GM12878 (cell line): ENCODE measurements at regions not wholly inside any gene's neighbourhood (a gene's known extent, or its start where the extent isn't known, plus 50 kb on each side); places are given as distances from the start of the nearest gene placed in this dataset.
"Not testable (repeated sequence)": the region's sequence is repeated elsewhere in the genome, so short reads cannot be mapped to it uniquely, and the experiment has no call there.

ENCODE experiments used
- ATAC-seq: fragments of 200-7000 bp; cut with Tn5 transposase; 3 replicates; pipeline ENCODE4 v1.9.1; 2020; ENCODE audit warnings: mild to moderate bottlenecking, moderate library complexity
- BruUV-seq: library from RNA; stranded (reverse); fragments of 400-500 nt; replicated peaks from 2 replicates; lab custom pipeline; 2021; lab: Mats Ljungman, UMichigan
- CTCF ChIA-PET: fragments of 300-600 bp; sonication (Branson Sonifier 250); formaldehyde crosslinking; extraction: SDS; loops from one replicate; lab custom pipeline; 2021; ENCODE audit warnings: inconsistent platforms; lab: Yijun Ruan, JAX
- POLR2A ChIA-PET: fragments of 350-600 bp; formaldehyde crosslinking; extraction: SDS; loops from one replicate; lab custom pipeline; 2021; ENCODE audit warnings: inconsistent platforms; lab: Charles Lee
- RAD21 ChIA-PET: fragments of 300-600 bp; sonication (Branson Sonifier 250); formaldehyde crosslinking; loops from one replicate; lab custom pipeline; 2023; ENCODE audit warnings: antibody characterized with exemption; ENCODE audit not compliant: unreplicated experiment; lab: Charles Lee
- SMC1A ChIA-PET: fragments of 300-600 bp; sonication (Branson Sonifier 250); formaldehyde crosslinking; loops from one replicate; lab custom pipeline; 2023; ENCODE audit not compliant: unreplicated experiment, uncharacterized antibody; lab: Charles Lee
- DNase-seq: peaks from one replicate; pipeline ENCODE4 v3.0.0-alpha.2; 2011; ENCODE audit warnings: low read depth, low spot score
- FAIRE-seq: peaks from 3 replicates; lab custom pipeline; 2011; peaks lifted over from hg19 to GRCh38; lab: Jason Lieb, UNC
- H2AFZ ChIP-seq: 2 replicates; pipeline ENCODE4 v1.6.0; 2011; ENCODE audit warnings: low read depth, low read length, control low read depth; ENCODE audit not compliant: control insufficient read depth
- H3K27ac ChIP-seq: 2 replicates; pipeline ENCODE4 v1.5.1; 2011; ENCODE audit warnings: control low read depth; ENCODE audit not compliant: control insufficient read depth, insufficient read depth
- H3K27me3 ChIP-seq, 2 experiments: replicated peaks in 1 of 2; 2 replicates each; pipeline versions ENCODE4 v1.6.0 to v1.6.1; 2011; ENCODE audit warnings: low read length in 1 of 2; ENCODE audit not compliant: control insufficient read depth in 2 of 2, insufficient read depth in 2 of 2
- H3K36me3 ChIP-seq, 2 experiments: 2 replicates each; pipeline ENCODE4 v1.5.1; 2011; ENCODE audit warnings: low read length in 1 of 2; ENCODE audit not compliant: control insufficient read depth in 2 of 2, insufficient read depth in 2 of 2
- H3K4me1 ChIP-seq: 2 replicates; pipeline ENCODE4 v1.6.1; 2011; ENCODE audit warnings: mild to moderate bottlenecking, low read length, moderate library complexity, mixed read lengths; ENCODE audit not compliant: control insufficient read depth, insufficient read depth
- H3K4me2 ChIP-seq: 2 replicates; pipeline ENCODE4 v1.6.0; 2011; ENCODE audit warnings: control low read depth; ENCODE audit not compliant: control insufficient read depth, insufficient read depth
- H3K4me3 ChIP-seq: fragments of 200-600 bp; sonication (generic); 2 replicates; pipeline ENCODE4 v1.5.1; 2016
- H3K79me2 ChIP-seq: 2 replicates; pipeline ENCODE4 v1.6.0; 2011; ENCODE audit warnings: low read length; ENCODE audit not compliant: control insufficient read depth, insufficient read depth
- H3K9ac ChIP-seq: 2 replicates; pipeline ENCODE4 v1.8.0; 2011; ENCODE audit warnings: low read length, control low read depth, mixed read lengths; ENCODE audit not compliant: control insufficient read depth, insufficient read depth
- H3K9me3 ChIP-seq: replicated peaks from 3 replicates; pipeline ENCODE4 v1.5.1; 2011; ENCODE audit warnings: mild to moderate bottlenecking, low read length; ENCODE audit not compliant: control insufficient read depth, insufficient read depth
- H4K20me1 ChIP-seq: 2 replicates; pipeline ENCODE4 v1.6.0; 2011; ENCODE audit not compliant: control insufficient read depth, insufficient read depth
- EZH2 ChIP-seq: IDR thresholded peaks from 2 replicates; pipeline ENCODE4 v1.6.1; 2012; ENCODE audit warnings: low read depth, mild to moderate bottlenecking, control low read depth, inconsistent platforms, low read length, borderline replicate concordance; ENCODE audit not compliant: control insufficient read depth
- HDAC2 ChIP-seq: fragments of 200-600 bp; sonication (generic); IDR thresholded peaks from 2 replicates; pipeline ENCODE4 v1.6.1; 2017
- JUNB ChIP-seq: IDR thresholded peaks from 2 replicates; pipeline ENCODE4 v1.6.1; 2016; ENCODE audit warnings: antibody characterized with exemption, mild to moderate bottlenecking
- POLR2A ChIP-seq: IDR thresholded peaks from 2 replicates; pipeline ENCODE4 v1.6.1; 2011; ENCODE audit warnings: low read depth, mild to moderate bottlenecking, low read length
- POU2F2 ChIP-seq: IDR thresholded peaks from 3 replicates; pipeline ENCODE4 v1.6.1; 2011; ENCODE audit warnings: low read depth, mild to moderate bottlenecking, low read length, borderline replicate concordance
- RUNX3 ChIP-seq: IDR thresholded peaks from 2 replicates; pipeline ENCODE4 v1.6.1; 2012; ENCODE audit warnings: low read length, inconsistent platforms
- ZBED1 ChIP-seq: IDR thresholded peaks from 2 replicates; pipeline ENCODE4 v1.6.1; 2016; ENCODE audit warnings: borderline replicate concordance
- ZNF622 ChIP-seq: fragments of 450-650 bp; IDR thresholded peaks from 2 replicates; pipeline ENCODE4 v1.6.1; 2017; ENCODE audit warnings: mild to moderate bottlenecking, inconsistent platforms
- WGBS: methylation state at CpG from one replicate; pipeline ENCODE4 v1.1.6; 2016; ENCODE audit warnings: low lambda C conversion rate; ENCODE audit not compliant: insufficient replicate concordance, insufficient coverage; ENCODE audit errors: missing lambda C conversion rate; 5-methylcytosine and 5-hydroxymethylcytosine counted together
- in situ Hi-C: fragments of 300-500 bp; cut with MboI; formaldehyde crosslinking; loops from 9 replicates; pipeline ENCODE4 v1.14.3; 2018; ENCODE audit warnings: mixed read lengths
- intact Hi-C: fragments of 100-400 bp; cut with micrococcal nuclease; formaldehyde crosslinking; loops from one replicate; pipeline ENCODE4 v1.14.2; 2022; ENCODE audit not compliant: unreplicated experiment
- TF ChIP-seq, protein P1 (sequence below): fragments of 450-650 bp; IDR thresholded peaks from 2 replicates; pipeline ENCODE4 v1.6.1; 2017; ENCODE audit warnings: low read depth, mild to moderate bottlenecking, moderate library complexity
- TF ChIP-seq, protein P2 (sequence below): IDR thresholded peaks from 2 replicates; pipeline ENCODE4 v1.6.1; 2011; ENCODE audit warnings: low read depth, low read length, improper control_type of control experiment, borderline replicate concordance

GRCh38 chrX:116679544-116679943, 216.8 kb upstream of the CT83 start:
- ATAC-seq, RAD21 ChIA-PET, H3K4me2 ChIP-seq, H3K4me1 ChIP-seq, H2AFZ ChIP-seq, H3K27me3 ChIP-seq, H3K79me2 ChIP-seq, BruUV-seq, H3K9me3 ChIP-seq, H3K4me3 ChIP-seq, intact Hi-C loops, in situ Hi-C loops, FAIRE-seq, H3K9ac ChIP-seq, H3K36me3 ChIP-seq, H3K27ac ChIP-seq, POLR2A ChIA-PET, H4K20me1 ChIP-seq, DNase-seq: not testable (repeated sequence)
- CTCF ChIA-PET = interaction anchor here (0.6 kb wide), 1 partner anchor 141 kb away, joined by 4 read pairs; no protein-coding TSS in a partner anchor
- WGBS = 0% methylated on average over 7 of the region's 7 CpGs
- SMC1A ChIA-PET = interaction anchor here (0.6 kb wide), 2 partner anchors 269 to 416 kb away, joined by 3 to 4 read pairs; no protein-coding TSS in a partner anchor

DNA sequence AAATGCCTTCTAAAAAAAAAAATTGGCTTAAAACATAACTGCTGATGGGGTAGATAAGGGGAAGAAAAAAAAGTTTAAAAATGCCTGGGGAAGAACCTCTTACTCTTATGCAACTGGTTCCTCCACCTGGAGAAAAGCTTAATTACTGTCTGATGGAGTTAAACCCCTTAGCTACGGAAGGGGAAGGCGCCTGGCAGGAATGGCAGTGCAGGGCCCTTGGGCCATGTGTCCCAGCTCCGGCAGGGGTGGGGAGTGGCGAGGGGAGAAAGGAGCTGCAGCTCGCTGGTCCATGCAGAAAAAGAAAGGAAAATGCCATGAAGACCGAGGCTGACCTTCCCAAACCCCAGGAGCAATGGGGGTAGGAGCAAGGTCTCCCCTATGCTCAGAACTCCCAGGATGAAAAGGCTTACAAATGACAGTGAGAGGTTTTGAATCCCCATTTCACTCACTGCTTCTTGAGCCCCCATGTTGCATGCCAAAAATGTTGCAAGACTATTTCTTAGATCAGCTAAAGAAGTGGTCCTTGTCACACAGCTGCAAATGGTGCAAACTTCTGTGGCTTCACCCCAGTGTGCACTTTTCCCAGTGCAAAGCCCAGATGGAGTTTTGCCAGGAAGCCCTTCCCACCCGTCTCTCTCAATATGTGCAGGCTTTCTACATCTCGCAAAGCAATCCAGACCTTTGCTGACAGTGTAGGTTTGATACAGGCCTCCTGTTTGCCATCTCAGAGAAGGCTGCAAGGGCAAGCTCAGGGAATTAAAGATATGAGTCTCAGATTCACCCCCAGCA, 204.8 kb upstream of the CT83 start:
- no peak overlapping the region for H2AFZ ChIP-seq
- no peaks in the 10 kb centered on the region for H4K20me1 ChIP-seq
- no peak for FAIRE-seq
- no peak overlapping the region for H3K9ac ChIP-seq
- no peaks in the 10 kb centered on the region for H3K27me3 ChIP-seq
- H3K79me2 ChIP-seq = no peaks in the 10 kb centered on the region
- TF ChIP-seq RUNX3 (no peak), JUNB (no peak), HDAC2 (no peak), POLR2A (no peak), EZH2 (no peak), ZBED1 (no peak), ZNF622 (no peak), POU2F2 (no peak)
- TF ChIP-seq, protein P1, sequence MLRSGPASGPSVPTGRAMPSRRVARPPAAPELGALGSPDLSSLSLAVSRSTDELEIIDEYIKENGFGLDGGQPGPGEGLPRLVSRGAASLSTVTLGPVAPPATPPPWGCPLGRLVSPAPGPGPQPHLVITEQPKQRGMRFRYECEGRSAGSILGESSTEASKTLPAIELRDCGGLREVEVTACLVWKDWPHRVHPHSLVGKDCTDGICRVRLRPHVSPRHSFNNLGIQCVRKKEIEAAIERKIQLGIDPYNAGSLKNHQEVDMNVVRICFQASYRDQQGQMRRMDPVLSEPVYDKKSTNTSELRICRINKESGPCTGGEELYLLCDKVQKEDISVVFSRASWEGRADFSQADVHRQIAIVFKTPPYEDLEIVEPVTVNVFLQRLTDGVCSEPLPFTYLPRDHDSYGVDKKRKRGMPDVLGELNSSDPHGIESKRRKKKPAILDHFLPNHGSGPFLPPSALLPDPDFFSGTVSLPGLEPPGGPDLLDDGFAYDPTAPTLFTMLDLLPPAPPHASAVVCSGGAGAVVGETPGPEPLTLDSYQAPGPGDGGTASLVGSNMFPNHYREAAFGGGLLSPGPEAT = no peak
- TF ChIP-seq, protein P2, sequence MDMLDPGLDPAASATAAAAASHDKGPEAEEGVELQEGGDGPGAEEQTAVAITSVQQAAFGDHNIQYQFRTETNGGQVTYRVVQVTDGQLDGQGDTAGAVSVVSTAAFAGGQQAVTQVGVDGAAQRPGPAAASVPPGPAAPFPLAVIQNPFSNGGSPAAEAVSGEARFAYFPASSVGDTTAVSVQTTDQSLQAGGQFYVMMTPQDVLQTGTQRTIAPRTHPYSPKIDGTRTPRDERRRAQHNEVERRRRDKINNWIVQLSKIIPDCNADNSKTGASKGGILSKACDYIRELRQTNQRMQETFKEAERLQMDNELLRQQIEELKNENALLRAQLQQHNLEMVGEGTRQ = no peak
- no peak overlapping the region for H3K4me3 ChIP-seq
- ATAC-seq = no peak
- ChIA-PET SMC1A (no interaction called here), POLR2A (no interaction called here), CTCF (no interaction called here), RAD21 (no interaction called here)
- intact Hi-C loops (no loop called here), in situ Hi-C loops (no loop called here)
- no peaks in the 10 kb centered on the region for H3K36me3 ChIP-seq
- no peaks in the 10 kb centered on the region for H3K4me1 ChIP-seq
- WGBS = 17% methylated on average over 6 of the region's 8 CpGs
- no peaks in the 10 kb centered on the region for H3K9me3 ChIP-seq
- BruUV-seq = no TSS peak
- H3K27ac ChIP-seq = no peak overlapping the region
- DNase-seq = no peak
- H3K4me2 ChIP-seq = no peak overlapping the region
